Prostate gland (tissue), 2 donors: ENCODE measurements at regions not wholly inside any gene's neighbourhood (a gene's known extent, or its start where the extent isn't known, plus 50 kb on each side); places are given as distances from the start of the nearest gene placed in this dataset.
"Not testable (repeated sequence)": the region's sequence is repeated elsewhere in the genome, so short reads cannot be mapped to it uniquely, and the experiment has no call there.

Source experiments
- POLR2A ChIP-seq: fragments of 450-650 bp; IDR thresholded peaks from one replicate; pipeline ENCODE4 v1.6.1; 2016; ENCODE audit warnings: antibody characterized with exemption, mild to moderate bottlenecking
- POLR2AphosphoS5 ChIP-seq: sonication (generic); formaldehyde crosslinking; IDR thresholded peaks from one replicate; pipeline ENCODE4 v1.6.1; 2017; ENCODE audit warnings: antibody characterized with exemption
- TF ChIP-seq, protein P1 (sequence below), 4 experiments: fragments of 200-600 bp in 2 of 4; fragments of 450-650 bp in 2 of 4; sonication (generic) in 2 of 4; IDR thresholded peaks; 1 replicate in 3 of 4; 2 replicates in 1 of 4; pipeline ENCODE4 v1.5.1; 2016 to 2019; ENCODE audit warnings: antibody characterized with exemption in 4 of 4, mild to moderate bottlenecking in 2 of 4, moderate library complexity in 2 of 4

DNA sequence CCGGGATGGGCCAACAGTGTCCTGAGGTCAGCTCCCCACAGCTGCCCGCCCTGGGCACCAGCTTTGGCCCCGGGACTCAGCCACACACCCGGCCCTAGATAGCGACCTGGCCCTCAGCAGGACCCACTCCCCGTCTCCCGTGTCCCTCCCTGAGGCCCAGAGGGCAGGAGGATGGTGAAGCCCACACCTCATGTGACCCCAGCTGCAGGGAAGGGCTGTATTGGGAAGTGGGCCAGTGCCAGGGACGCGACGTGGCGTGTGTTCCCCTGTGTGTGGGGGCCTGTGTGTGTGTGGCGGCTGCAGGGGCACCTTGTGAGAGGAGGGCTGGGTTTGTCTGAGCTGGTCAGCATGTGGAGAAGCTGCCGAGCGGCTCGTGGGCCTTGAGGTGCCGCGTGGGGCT, 241.7 kb downstream of the TMEM121 start:
- TF ChIP-seq, protein P1, sequence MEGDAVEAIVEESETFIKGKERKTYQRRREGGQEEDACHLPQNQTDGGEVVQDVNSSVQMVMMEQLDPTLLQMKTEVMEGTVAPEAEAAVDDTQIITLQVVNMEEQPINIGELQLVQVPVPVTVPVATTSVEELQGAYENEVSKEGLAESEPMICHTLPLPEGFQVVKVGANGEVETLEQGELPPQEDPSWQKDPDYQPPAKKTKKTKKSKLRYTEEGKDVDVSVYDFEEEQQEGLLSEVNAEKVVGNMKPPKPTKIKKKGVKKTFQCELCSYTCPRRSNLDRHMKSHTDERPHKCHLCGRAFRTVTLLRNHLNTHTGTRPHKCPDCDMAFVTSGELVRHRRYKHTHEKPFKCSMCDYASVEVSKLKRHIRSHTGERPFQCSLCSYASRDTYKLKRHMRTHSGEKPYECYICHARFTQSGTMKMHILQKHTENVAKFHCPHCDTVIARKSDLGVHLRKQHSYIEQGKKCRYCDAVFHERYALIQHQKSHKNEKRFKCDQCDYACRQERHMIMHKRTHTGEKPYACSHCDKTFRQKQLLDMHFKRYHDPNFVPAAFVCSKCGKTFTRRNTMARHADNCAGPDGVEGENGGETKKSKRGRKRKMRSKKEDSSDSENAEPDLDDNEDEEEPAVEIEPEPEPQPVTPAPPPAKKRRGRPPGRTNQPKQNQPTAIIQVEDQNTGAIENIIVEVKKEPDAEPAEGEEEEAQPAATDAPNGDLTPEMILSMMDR (IDR thresholded peaks at IDR 0.05) = not testable (repeated sequence)
- TF ChIP-seq POLR2A, POLR2AphosphoS5: not testable (repeated sequence)
